Right lung (tissue), 2 donors: ENCODE measurements at regions not wholly inside any gene's neighbourhood (a gene's known extent, or its start where the extent isn't known, plus 50 kb on each side); places are given as distances from the start of the nearest gene placed in this dataset.
"Not testable (repeated sequence)": the region's sequence is repeated elsewhere in the genome, so short reads cannot be mapped to it uniquely, and the experiment has no call there.

Source experiments
- DNase-seq, 2 donors: peaks; one replicate each; pipeline ENCODE4 v3.0.0-alpha.2; 2013

DNA sequence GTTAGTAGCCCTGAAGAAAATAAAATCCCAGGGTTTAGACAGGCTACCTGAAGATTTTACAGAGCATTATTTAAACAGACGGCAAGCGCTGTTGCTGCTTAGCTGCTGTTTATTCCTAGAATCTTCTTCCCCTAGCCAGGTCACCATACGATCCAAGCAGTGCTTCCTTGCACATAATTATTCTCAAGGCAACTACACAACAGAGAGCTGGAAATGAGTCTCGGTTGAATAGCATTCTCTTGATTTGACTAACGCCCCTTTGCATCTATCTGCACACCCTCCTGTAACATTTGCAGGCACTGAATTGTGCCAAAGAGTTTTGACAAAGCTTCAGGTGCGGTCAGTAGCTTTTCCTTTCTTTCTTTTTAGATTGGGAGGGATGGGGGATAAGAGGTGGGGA is 564.4 kb downstream of the TBL1XR1 start:
- DNase-seq: no peak

DNA sequence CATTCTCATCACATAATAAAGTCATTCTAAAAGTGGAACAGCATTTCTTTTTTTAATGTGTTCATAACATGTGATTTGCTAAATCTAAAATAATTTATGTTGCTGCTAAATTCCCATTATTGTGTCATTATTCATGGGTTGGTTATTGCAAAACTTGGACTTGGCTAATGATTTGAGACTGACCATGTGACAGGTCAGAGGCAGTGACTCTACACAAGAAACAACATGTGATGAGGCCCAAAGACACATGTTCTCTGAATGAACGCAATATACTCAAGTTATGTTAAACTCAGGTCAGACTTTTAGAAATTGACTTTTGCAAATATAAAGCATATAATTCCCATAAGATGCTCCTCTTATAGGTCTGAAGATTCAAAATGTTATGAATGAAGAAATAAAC is 566.1 kb downstream of the TBL1XR1 start:
- DNase-seq: no peak

DNA sequence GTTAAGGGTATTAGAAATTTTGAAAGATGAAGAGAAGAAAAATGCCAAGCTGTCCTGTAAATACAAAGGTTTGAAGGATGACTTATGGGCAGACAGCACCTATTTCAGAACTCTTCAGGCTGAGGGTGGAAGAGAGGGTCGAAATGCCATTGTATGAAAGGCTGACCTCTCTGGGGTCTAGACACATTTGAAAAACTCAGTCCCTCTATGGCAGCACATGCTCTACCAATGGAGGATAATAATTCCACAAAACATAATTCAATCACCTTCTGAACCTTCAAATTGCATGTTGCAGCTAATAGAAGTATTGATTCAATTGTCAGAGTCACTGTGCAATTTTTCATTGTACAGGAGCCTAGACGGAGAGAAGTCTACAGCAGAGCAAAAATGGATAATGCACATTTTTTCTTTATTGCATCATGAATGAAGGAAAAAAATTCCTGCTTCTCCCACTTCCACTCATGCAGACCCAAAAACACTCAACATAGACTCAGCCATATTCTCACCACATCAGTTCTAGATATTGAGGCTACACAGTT is 569.1 kb downstream of the TBL1XR1 start:
- DNase-seq: no peak

DNA sequence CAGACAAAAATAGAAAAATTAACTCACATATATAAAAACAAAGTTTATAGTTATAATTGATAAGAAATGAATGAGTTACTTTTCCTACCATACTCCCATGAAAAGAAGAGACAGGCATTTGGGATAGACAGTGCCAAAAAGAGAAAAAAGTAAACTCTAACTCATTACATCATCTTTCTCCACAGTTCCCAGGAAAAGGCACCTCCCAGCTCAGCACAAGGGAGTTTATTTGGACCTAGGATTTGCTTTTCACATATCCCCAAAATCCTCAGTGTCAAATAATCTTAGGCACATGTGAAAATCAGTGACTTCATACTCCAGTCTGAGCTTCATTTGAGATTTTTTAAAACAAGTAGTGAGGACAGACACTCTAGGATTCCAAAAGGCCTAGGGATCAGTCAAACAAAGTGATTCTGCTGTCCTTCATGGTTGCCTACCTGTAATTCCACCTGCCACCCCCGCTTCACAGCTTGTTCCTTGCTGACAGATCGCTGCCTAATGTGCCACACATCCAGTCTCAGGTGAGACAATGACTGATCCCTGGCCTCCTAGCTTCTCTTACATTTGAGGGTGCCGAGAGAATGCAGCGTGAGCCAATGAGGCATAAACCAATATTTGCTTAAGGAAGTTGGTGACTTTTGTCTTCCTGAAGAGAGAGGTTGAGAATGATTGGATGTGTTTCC is 573.7 kb downstream of the TBL1XR1 start:
- DNase-seq: no peak

DNA sequence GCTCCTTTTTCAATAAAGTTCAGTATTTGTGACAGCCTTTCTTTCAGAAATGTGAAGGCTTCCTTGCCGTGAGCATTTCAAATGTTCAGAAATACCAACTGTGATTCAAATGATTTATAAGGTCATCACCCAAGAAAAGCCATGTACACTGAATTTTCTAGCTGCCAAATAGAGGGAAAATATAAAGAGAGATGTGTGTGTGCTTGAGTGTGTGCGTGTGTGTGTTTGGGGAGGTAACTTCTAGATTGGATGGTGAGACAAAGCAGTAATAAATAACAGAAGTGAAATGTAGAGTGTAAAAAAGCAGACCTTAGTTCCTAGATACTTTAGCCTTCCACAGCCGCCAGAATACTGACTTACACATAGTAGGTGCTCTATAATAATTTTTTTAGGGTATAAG is 577.4 kb downstream of the TBL1XR1 start:
- no peak for DNase-seq

DNA sequence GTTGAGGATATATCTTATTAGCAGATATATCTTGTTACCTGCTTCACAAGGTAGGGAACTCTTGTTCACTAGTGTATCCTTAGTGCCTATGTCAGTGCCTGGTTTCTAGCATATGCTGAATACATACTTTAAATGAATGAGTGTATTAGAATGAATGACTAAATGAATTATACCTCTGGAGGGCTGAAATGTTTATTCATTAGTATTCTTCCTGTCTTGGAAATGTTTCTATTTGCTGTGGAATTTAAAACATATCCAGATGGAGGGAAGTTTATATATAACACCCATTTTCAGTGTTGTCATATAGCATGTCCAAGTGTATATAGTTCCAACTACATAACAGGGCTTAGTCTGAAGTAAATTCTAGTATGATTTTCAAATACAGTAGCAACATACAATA is 581.5 kb downstream of the TBL1XR1 start:
- no peak for DNase-seq

DNA sequence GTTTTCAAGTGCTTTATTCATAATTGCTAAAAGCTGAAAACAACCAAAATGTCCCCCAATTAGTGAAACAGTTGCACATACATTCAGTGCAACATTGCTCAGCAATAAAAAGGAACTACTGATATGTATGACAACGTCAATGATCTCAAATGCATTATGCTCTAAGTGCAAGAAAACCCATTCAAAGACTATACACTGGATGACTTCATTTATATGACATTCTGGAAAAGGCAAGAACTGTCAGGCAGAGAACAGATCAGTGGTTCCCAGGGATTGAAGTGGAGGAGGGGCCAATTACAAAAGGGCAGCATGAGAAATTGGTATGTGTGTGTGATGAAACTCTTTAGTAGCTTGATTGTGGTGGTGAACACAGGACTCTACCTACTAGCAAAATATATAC is 585.6 kb downstream of the TBL1XR1 start:
- no peak for DNase-seq

DNA sequence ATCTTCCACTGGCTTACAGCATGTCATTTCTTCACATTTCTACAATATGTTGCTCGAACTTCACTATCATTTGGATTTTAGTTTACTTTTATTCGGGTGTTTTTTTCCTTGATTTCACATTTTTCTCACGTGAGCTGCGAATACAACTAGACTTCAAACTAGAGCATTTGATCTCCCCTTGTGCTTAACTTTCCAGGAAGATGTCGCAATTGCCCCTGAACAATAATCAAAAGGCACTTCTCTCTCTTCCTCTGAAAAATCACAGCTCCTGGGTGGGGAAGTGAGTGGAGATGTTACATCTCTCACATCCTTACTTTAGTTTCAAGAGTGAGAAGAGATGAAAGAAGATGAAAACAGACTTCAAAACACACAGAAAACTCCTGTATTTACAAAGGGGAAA is 587.9 kb downstream of the TBL1XR1 start:
- no peak for DNase-seq

DNA sequence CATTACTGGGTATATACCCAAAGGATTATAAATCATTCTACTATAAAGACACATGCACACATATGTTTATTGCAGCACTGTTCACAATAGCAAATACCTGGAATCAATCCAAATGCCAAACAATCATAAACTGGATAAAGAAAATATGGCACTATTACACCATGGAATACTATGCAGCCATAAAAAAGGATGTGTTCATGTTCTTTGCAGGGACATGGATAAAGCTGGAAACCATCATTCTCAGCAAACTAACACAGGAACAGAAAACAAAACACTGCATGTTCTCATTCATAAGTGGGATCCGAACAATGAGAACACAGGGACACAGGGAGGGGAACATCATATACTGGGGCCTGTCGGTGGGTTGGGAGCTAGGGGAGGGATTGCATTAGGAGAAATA is 591.7 kb downstream of the TBL1XR1 start:
- DNase-seq: not testable (repeated sequence)

DNA sequence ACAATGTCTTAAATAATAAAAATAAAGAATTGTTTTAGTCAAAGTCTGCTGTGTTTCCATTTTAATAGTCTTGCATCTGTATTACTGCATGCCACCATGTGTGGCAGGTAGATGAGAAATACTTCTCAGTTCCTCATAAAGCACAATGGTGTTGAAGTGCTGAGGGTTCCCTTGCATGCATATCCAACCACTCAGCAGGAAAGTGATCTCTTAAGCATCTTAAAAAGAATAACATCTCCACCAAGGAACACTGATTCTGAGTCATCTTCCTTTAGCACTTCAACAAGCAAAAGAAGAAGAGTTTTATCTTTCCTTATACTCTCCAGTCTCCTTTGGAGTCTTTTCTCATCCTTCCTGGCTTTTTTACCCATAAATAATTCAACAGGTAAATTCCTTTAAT is 602.0 kb downstream of the TBL1XR1 start:
- DNase-seq: no peak

DNA sequence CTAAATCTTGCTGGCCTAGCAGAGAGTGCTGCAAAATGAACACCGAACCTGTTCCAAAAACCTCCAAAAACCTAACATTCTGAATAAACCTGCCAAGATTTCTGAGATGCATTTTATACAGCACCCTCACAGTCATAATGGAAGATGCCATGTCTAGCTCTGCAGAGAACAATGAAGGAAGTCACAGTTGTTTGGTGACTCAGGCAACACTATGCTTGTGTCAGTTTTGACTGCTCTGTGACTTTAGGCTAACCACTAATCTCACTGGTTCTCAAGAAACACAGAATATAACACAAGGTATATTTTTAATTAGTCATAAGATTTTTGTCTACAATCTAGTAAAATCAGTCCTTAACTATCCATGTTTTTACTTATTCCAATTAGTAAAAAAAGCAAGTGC is 606.6 kb downstream of the TBL1XR1 start:
- no peak for DNase-seq

DNA sequence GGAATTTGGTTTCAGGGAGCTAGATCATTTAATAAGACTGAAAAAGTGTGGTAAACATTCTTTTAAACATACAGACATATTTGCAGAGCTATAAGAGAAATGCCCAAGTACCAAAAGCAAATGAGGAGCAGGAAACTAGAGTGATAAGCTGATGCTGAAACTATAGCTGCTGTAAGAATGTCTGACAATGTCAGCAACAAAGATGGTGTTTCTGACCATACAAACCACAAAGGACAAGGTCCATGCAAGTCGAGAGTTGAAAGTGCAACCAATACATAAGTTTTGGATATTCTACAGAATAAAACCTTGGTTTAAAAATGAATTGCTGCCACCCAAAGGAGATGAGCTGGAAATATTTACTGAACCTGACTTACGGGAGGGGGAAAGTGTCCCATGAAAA is 610.2 kb downstream of the TBL1XR1 start:
- no peak for DNase-seq

DNA sequence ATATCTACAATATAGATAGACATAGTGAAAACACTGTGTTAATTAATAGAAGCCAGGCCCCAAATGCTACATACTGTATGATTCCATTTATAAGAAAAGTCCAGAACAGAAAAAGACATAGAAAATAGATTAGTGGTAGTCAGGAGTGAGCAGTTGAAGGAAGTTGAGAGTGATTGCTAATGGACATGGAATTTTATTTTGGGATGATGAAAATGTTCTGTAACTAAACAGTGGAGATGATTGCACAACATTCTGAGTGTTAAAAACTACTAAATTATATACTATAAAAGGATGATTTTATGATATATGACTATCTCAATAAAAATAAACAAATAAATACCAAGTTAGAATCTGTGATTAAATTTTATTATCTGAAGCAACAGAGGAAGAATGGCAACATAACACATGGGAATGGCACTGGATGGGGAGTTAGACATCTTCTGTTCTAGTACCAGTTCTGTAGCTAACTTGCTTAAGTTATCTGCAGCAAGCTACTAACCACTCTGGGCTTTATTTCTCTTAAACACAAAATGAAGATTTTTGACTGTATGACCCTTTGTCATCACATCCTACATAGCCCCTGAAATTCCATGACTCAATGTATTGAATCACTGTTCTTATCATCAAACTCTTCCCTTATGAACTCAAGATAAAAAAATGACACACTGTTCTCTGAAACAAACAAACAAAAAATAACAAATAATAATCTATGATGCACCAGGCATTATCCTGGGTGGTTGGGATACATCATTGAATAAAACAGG is 612.7 kb downstream of the TBL1XR1 start:
- DNase-seq: no peak

DNA sequence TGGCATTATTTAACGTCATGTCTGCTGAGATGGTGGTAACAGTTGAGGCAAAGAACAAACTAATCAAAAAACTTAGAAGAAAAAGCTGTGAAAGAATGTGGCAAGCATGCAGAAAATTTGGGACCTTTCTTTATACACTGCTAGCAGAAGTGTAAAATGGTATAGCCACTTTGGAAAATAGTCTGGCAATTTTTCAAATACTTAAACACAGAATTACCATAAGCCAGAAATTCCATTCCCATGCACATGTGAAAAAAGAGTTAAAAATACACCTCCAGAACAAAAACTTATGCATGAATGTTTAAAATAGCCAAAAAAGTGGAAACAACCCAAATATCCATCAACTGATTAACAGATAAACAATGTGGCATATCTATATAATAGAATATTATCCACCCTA is 613.3 kb downstream of the TBL1XR1 start:
- no peak for DNase-seq

DNA sequence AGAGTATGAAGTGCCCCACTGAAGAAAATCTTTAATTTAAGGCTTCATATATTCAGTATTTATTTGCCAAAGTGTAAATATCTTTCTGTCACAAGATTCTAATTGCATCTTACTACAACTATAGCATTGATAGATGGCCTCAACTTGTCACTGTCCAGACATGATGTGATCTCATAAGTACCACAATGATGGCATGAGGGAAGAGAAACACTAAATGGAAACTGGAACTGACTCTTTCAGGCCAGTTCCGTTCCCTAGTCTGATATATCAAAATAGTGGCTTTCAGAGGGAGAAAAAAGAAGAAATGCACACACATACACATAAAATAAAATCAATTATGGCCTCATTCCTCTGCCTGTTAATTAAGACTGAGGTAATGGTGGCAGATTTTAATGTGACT is 615.7 kb downstream of the TBL1XR1 start:
- no peak for DNase-seq

DNA sequence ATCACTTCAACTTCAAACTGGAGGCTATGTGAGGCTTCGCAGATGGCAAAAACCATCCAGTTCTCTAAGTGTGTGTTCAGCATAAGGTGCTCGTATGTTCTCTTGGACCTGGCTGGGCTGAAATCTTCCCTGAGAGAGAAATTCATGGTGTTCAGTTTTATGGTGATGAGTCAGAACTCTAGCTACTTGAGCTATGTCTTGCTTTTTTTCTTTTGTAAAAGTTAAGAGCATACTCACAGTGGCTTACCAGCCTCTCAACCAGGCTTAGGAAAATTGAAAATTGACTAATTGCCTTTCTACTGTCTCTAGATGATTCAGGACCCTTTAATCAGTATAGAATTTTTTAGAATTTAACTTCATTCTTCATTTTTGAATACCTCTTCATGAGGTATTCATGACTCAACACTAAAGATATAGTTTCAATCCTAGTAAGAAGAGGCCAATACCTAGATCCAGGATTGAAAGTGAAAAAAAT is 617.5 kb downstream of the TBL1XR1 start:
- DNase-seq: no peak

DNA sequence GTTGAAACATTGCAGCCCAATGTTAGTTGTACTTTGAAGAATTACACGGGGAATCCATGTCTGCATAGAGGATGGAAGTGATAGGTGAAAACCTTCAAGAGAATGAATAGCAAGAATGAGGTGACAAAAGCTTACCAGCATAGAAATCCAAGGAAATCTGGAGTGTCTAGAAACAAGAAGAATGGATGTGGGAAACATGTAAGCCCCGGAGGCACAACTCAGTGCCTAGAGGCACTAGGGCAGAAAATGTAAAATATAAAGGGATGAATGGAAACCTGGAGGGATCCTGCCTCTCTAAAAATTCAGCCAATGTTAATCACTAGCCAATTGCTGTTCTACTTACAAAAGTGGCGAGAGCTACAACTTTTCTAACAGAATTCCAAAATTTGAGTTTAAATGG is 619.0 kb downstream of the TBL1XR1 start:
- no peak for DNase-seq

DNA sequence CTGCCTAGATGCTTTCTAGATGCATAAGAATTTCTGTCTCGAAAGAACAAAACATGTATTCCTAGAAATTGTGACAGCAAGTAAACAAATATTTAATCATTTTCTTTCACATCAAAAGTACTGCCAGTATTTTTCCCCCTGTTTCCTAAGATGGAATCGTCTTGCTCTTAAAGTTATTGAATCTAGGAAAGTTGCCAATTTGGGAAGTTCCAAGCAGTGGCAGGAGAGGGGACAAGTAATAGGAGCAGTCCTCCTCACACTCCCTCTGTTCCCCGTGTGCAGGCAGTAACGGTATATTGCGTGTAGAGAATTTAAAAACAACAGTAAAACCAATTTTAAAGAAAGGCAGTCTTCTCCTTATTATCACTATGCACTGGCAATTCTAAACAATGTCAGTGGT is 619.8 kb downstream of the TBL1XR1 start:
- DNase-seq: no peak

DNA sequence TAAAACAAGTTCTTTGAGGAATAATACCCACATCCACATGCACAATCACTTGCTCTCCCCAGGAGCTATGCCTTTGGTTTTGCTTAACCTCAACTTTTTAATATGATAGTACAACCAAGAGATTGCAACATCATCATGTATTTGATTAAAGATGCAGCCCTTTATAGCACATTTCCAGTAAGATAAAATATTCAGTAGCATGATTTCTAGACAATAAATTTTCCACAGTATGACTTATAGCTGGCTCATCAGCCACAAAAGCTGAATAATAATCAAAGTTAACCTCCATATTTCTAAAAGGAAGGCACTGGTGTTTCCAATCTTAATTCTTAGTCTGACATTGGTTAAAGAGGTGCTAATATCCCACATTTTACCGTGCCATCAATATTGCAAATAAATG is 622.5 kb downstream of the TBL1XR1 start:
- no peak for DNase-seq

DNA sequence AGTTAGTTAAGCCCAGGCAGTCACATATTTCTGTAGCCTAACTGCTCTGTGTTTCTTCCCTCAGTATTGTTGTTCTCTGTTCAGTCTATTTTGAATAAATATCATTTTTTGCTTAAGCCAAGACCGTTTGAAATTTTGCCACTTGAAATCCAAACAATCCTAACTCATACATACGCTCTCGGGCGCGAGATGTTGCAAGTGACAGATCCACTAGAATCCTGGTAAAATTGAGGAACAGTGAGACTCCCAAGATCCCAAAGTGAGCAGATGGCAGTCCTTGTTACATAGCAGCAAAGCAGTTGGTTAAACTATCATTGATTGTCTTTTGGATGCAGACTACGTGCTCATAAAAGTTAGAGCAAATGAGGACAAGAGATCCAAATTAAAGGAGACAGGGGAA is 625.4 kb downstream of the TBL1XR1 start:
- no peak for DNase-seq

DNA sequence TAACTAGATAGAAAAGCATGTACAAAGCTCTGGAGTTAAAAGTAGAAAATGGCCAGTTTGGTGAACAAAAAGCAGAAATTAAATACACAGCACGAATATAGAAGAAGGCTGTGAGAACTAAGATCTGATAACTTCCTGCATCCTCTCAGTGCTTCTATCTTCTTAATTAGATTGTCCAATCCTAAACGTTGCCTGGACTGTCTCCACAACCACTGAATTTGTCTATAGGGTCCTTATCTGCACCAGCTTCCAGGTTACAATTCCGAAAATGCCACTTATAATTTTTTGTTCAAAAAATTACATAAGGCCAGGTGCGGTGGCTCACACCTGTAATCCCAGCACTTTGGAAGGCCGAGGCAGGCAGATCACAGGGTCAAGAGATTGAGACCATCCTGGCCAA is 626.3 kb downstream of the TBL1XR1 start:
- DNase-seq: no peak

DNA sequence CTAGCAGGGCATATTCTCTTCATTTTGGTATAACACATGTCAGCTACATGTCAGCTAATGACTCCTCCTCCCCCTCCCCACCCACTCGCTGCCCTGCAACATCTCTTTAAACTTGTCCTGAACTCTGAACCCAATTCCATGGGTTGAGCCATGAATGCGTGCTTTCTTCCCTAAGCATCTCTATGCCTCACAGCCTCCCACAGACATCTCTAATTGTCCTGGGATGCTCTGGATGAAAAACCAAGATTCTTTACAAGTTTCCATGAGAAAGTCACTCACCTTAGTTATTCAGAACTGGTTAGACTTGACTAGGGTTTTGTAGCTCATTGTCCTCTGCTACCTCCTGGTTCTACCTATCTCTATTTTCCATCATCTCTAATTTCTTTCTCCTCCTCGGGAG is 629.1 kb downstream of the TBL1XR1 start:
- peak in 1 of 2 donors; percentile 17 for DNase-seq

DNA sequence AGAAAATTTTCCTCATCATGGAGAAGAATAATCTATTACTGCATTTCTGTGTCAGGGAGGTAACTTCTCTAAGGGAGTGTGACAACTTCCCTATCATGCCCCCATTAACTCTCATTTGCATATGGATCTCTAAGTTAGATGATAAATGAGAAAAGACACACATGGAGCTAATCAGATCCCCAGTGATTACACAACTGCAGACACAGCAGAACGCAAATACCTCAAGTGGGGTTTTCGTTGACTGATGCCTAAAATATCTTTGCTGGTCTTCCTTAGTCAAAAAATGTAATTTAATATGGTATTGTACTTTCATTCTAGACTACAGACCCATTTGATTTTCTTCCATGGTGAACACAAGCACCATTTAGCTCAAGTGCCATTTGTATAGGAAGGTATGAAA is 630.5 kb downstream of the TBL1XR1 start:
- no peak for DNase-seq
